HL-60 (cell line): ENCODE measurements at regions not wholly inside any gene's neighbourhood (a gene's known extent, or its start where the extent isn't known, plus 50 kb on each side); places are given as distances from the start of the nearest gene placed in this dataset.

Source experiments
- DNase-seq, 2 experiments: peaks; one replicate each; pipeline ENCODE4 v3.0.0-alpha.2; 2010 to 2020; ENCODE audit warnings: low read depth in 1 of 2, low spot score in 1 of 2
- H3K27ac ChIP-seq: fragments of 250-450 bp; sonication (Bioruptor Pico); replicated peaks from 2 replicates; pipeline ENCODE4 v1.5.1; 2020; ENCODE audit warnings: mild to moderate bottlenecking, moderate library complexity
- H3K27me3 ChIP-seq: fragments of 250-450 bp; sonication (Bioruptor Pico); 2 replicates; pipeline ENCODE4 v1.5.1; 2021; ENCODE audit warnings: mild to moderate bottlenecking, moderate library complexity; ENCODE audit not compliant: insufficient read depth, poor library complexity, severe bottlenecking
- H3K4me3 ChIP-seq: replicated peaks from 2 replicates; pipeline ENCODE4 v1.5.1; 2011; ENCODE audit warnings: mild to moderate bottlenecking, control low read depth, low read length; ENCODE audit not compliant: insufficient read depth
- CTCF ChIP-seq: IDR thresholded peaks from one replicate; pipeline ENCODE4 v1.5.1; 2011; ENCODE audit warnings: low read length, control low read depth, inconsistent platforms; ENCODE audit not compliant: insufficient read depth
- GABPA ChIP-seq: IDR thresholded peaks from 2 replicates; pipeline ENCODE4 v1.6.1; 2012; ENCODE audit warnings: low read depth
- POLR2AphosphoS5 ChIP-seq: IDR thresholded peaks from 2 replicates; pipeline ENCODE4 v1.6.1; 2012; ENCODE audit warnings: low read depth
- REST ChIP-seq: IDR thresholded peaks from 2 replicates; pipeline ENCODE4 v1.6.1; 2012; ENCODE audit warnings: low read depth; ENCODE audit not compliant: insufficient replicate concordance
- SPI1 ChIP-seq: IDR thresholded peaks from 2 replicates; pipeline ENCODE4 v1.6.1; 2012; ENCODE audit warnings: low read depth, mild to moderate bottlenecking, borderline replicate concordance

- no peak for DNase-seq
- Histone ChIP-seq H3K27ac (no peak overlapping the region), H3K27me3 (peaks cover under 1% of the 10 kb centered on the region), H3K4me3 (no peak overlapping the region)
- TF ChIP-seq GABPA (no peak), CTCF (no peak), SPI1 (no peak), POLR2AphosphoS5 (no peak), REST (no peak)
These were observed 88.4 kb upstream of the GALNT15 start for GRCh38 chr3:16085884-16086608.

- no peak overlapping the region for H3K27ac ChIP-seq
- no peak for DNase-seq
- H3K27me3 ChIP-seq = peaks cover 4% of the 10 kb centered on the region
- no peak for TF ChIP-seq POLR2AphosphoS5
- TF ChIP-seq GABPA = no peak
- no peak for TF ChIP-seq SPI1
- TF ChIP-seq REST = no peak
- no peak for TF ChIP-seq CTCF
- H3K4me3 ChIP-seq = no peak overlapping the region
These were observed 87.8 kb upstream of the GALNT15 start for GRCh38 chr3:16086690-16087089.

GRCh38 chr3:16088496-16088895, 86.0 kb upstream of the GALNT15 start:
- Histone ChIP-seq H3K4me3 (no peak overlapping the region), H3K27ac (no peak overlapping the region), H3K27me3 (peaks cover 4% of the 10 kb centered on the region)
- TF ChIP-seq GABPA = no peak
- no peak for TF ChIP-seq SPI1
- no peak for TF ChIP-seq POLR2AphosphoS5
- TF ChIP-seq REST = no peak
- TF ChIP-seq CTCF = no peak
- no peak for DNase-seq
